Lung (tissue), 11 donors: ENCODE measurements at regions not wholly inside any gene's neighbourhood (a gene's known extent, or its start where the extent isn't known, plus 50 kb on each side); places are given as distances from the start of the nearest gene placed in this dataset.

ENCODE experiments used
- ATAC-seq: fragments of 200-7000 bp; cut with Tn5 transposase; one replicate; pipeline ENCODE4 v1.9.1; 2020; ENCODE audit warnings: moderate number of reproducible peaks; ENCODE audit not compliant: insufficient read depth, low FRiP score
- DNase-seq, 3 donors: peaks; one replicate each; pipeline ENCODE4 v3.0.0-alpha.2; 2013 to 2017
- H3K27ac ChIP-seq, 2 donors: one replicate each; pipeline ENCODE4 v1.5.1; 2013; ENCODE audit warnings: mild to moderate bottlenecking in 2 of 2, moderate library complexity in 2 of 2, control low read depth in 1 of 2, inconsistent platforms in 1 of 2, low read depth in 1 of 2, low read length in 1 of 2
- H3K27me3 ChIP-seq, 3 donors: one replicate each; pipeline ENCODE4 v1.5.1; 2013; ENCODE audit warnings: low read length in 2 of 3; ENCODE audit not compliant: control insufficient read depth in 3 of 3, insufficient read depth in 3 of 3
- H3K36me3 ChIP-seq, 4 donors: one replicate each; pipeline ENCODE4 v1.5.1; 2013; ENCODE audit warnings: low read length in 4 of 4, mild to moderate bottlenecking in 1 of 4, moderate library complexity in 1 of 4; ENCODE audit not compliant: control insufficient read depth in 4 of 4, insufficient read depth in 4 of 4
- H3K4me1 ChIP-seq, 5 donors: one replicate each; pipeline ENCODE4 v1.5.1; 2013; ENCODE audit warnings: low read length in 5 of 5, mild to moderate bottlenecking in 2 of 5, moderate library complexity in 1 of 5; ENCODE audit not compliant: control insufficient read depth in 5 of 5, insufficient read depth in 5 of 5
- H3K4me3 ChIP-seq: one replicate; pipeline ENCODE4 v1.5.1; 2013; ENCODE audit warnings: mild to moderate bottlenecking, control low read depth, moderate library complexity
- H3K9ac ChIP-seq, 2 donors: one replicate each; pipeline ENCODE4 v1.5.1; 2013; ENCODE audit warnings: low read length in 2 of 2, control low read depth in 1 of 2; ENCODE audit not compliant: insufficient read depth in 1 of 2
- H3K9me3 ChIP-seq, 4 donors: one replicate each; pipeline ENCODE4 v1.5.1; 2013; ENCODE audit warnings: low read length in 3 of 4, mild to moderate bottlenecking in 1 of 4, moderate library complexity in 1 of 4; ENCODE audit not compliant: control insufficient read depth in 4 of 4, insufficient read depth in 3 of 4
- CTCF ChIP-seq: IDR thresholded peaks from 2 replicates; pipeline ENCODE4 v1.5.1; 2012; ENCODE audit warnings: mild to moderate bottlenecking; ENCODE audit errors: control extremely low read depth, extremely low read depth
- WGBS, 2 donors: extraction: QIAGEN DNeasy Blood & Tissue Kit; methylation state at CpG; one replicate each; pipeline ENCODE4 v1.1.7; 2013; 5-methylcytosine and 5-hydroxymethylcytosine counted together
- donor health status: control.
- donor health status: control.
- donor health status: Bipolar disorder and iron deficiency.
- donor health status: healthy.
- donor health status: DM: yes; HTN: yes; CAD: no.

- no peaks in the 10 kb centered on the region for H3K4me1 ChIP-seq
- no peak overlapping the region for H3K27ac ChIP-seq
- 79 to 86% methylated on average over 3 of the region's 3 CpGs for WGBS, 2 donors
- H3K4me3 ChIP-seq = no peak overlapping the region
- ATAC-seq = no peak
- H3K36me3 ChIP-seq = no peaks in the 10 kb centered on the region
- no peaks in the 10 kb centered on the region for H3K27me3 ChIP-seq
- DNase-seq = no peak
- TF ChIP-seq CTCF = no peak
- H3K9ac ChIP-seq = no peak overlapping the region
- no peaks in the 10 kb centered on the region for H3K9me3 ChIP-seq
Observed at GRCh38 chr6:12567682-12568081, 148.9 kb upstream of the PHACTR1 start.

GRCh38 chr6:12569646-12570045, 146.9 kb upstream of the PHACTR1 start:
- no peaks in the 10 kb centered on the region for H3K9me3 ChIP-seq
- no peak for TF ChIP-seq CTCF
- 91 to 97% methylated on average over 1 of the region's 1 CpG for WGBS, 2 donors
- H3K36me3 ChIP-seq = no peaks in the 10 kb centered on the region
- H3K4me3 ChIP-seq = no peak overlapping the region
- H3K4me1 ChIP-seq = no peaks in the 10 kb centered on the region
- no peak overlapping the region for H3K9ac ChIP-seq
- ATAC-seq (no peak), DNase-seq (no peak)
- H3K27me3 ChIP-seq = no peaks in the 10 kb centered on the region
- H3K27ac ChIP-seq = no peak overlapping the region

- ATAC-seq (no peak), DNase-seq (peak in 1 of 3 donors; percentile 21)
- WGBS, 2 donors = 76 to 78% methylated on average over 2 of the region's 2 CpGs
- Histone ChIP-seq H3K4me3 (no peak overlapping the region), H3K27ac (no peak overlapping the region), H3K4me1 (no peaks in the 10 kb centered on the region), H3K36me3 (no peaks in the 10 kb centered on the region), H3K9ac (no peak overlapping the region), H3K9me3 (no peaks in the 10 kb centered on the region), H3K27me3 (no peaks in the 10 kb centered on the region)
- no peak for TF ChIP-seq CTCF
Observed at GRCh38 chr6:12570461-12571030, 146.0 kb upstream of the PHACTR1 start.
